ENCODE measurements at regions not wholly inside any gene's neighbourhood (a gene's known extent, or its start where the extent isn't known, plus 50 kb on each side); places are given as distances from the start of the nearest gene placed in this dataset.

DNA sequence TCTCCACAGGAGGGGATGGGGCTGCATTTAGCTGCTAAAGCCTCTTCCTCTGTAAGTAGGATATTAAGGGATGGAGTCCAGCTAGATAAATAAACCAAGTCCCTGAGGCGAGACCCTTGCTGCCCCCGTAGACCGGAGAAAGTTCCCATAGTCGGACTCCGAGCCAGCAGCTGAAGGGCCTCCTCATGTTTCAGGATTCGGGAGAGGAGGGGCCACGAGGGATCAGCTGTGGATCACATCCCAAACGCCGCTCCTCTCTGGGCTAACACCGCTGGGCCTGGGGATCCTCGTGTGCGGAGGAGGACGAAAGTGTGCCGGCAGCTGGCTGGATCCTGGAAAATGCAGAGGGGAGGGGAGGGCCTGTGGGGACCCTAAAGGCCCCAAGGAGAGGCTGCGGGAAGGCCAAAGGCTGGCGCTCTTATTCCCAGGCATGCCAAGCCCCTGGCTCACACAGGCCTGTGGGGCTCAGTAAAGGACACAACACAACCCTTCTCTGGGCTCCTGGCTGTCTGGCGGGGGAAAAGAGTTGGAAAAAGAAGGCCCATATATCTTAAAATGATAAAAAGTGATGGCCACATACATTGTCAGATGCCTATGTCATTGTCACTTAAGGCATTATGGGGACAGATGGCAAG lies 82.5 kb upstream of the TMEM72 start:
- no peak overlapping the region for H3K4me3 ChIP-seq (ENCODE audit: insufficient read depth, low read length)
- H3K9me3 ChIP-seq (ENCODE audit: low read depth, low read length): no peaks in the 10 kb centered on the region
- TF ChIP-seq, protein P1, sequence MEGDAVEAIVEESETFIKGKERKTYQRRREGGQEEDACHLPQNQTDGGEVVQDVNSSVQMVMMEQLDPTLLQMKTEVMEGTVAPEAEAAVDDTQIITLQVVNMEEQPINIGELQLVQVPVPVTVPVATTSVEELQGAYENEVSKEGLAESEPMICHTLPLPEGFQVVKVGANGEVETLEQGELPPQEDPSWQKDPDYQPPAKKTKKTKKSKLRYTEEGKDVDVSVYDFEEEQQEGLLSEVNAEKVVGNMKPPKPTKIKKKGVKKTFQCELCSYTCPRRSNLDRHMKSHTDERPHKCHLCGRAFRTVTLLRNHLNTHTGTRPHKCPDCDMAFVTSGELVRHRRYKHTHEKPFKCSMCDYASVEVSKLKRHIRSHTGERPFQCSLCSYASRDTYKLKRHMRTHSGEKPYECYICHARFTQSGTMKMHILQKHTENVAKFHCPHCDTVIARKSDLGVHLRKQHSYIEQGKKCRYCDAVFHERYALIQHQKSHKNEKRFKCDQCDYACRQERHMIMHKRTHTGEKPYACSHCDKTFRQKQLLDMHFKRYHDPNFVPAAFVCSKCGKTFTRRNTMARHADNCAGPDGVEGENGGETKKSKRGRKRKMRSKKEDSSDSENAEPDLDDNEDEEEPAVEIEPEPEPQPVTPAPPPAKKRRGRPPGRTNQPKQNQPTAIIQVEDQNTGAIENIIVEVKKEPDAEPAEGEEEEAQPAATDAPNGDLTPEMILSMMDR (IDR thresholded peaks at IDR 0.05; ENCODE audit: extremely low read depth, low read depth, low read length): no peak
- H3K27me3 ChIP-seq (ENCODE audit: insufficient read depth, low read length): no peaks in the 10 kb centered on the region
- H3K4me2 ChIP-seq (ENCODE audit: insufficient read depth, low read length): no peak overlapping the region
- peak overlapping the region; percentile 61 for H2AFZ ChIP-seq (ENCODE audit: low read length)
- no peak for DNase-seq (ENCODE audit: insufficient read length, low spot score, missing footprints)
- no peaks in the 10 kb centered on the region for H3K79me2 ChIP-seq (ENCODE audit: insufficient read depth, low read length)
- H3K36me3 ChIP-seq (ENCODE audit: insufficient read depth, low read length): no peaks in the 10 kb centered on the region
- no peak overlapping the region for H3K27ac ChIP-seq (ENCODE audit: low read depth, low read length)
- H4K20me1 ChIP-seq (ENCODE audit: insufficient read depth, low read length): no peaks in the 10 kb centered on the region
- peaks cover 13% of the 10 kb centered on the region for H3K4me1 ChIP-seq (ENCODE audit: insufficient read depth, low read length)

DNA sequence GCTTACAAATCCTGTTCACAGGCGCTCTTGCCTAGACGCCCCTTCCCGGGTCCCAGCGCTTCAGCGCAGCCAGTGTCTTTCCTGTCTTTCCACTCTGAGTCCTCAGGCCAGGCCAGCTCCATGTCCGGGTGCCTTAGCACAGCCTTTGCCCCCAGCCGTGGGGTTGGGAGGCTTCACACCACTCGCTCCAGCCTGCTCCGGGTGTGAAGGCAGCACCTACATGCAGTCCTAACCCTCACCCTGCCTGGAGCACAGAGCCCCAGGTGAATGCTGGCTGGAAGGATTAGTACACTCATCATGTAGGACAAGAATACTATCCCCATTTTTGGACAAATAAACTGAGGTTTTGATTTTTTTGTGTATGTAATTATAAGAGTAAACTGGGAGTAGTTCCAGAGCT lies 81.7 kb upstream of the TMEM72 start:
- H2AFZ ChIP-seq (ENCODE audit: low read length): no peak overlapping the region

DNA sequence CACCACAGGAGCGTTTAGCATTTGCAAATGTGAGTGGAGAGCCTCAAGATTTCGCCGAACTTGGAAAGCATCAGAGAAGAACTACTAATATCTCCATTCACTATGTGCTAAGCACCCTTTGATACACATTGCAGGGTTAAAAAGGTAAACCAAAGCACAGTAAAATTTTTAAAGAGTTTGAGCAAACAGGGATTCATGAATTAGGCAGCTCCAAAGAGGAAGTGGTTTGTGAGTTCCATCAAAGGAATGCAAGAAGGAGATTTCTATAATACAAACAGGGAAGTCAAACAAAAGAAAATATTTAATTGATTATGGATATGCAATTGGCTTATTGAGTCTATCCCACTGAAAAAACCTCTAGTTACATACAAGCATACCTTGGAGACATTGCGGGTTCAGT lies 81.1 kb upstream of the TMEM72 start:
- peaks cover 13% of the 10 kb centered on the region for H3K4me1 ChIP-seq (ENCODE audit: insufficient read depth, low read length)
- no peaks in the 10 kb centered on the region for H4K20me1 ChIP-seq (ENCODE audit: insufficient read depth, low read length)
- TF ChIP-seq, protein P1 (IDR thresholded peaks at IDR 0.05; ENCODE audit: extremely low read depth, low read depth, low read length): no peak
- DNase-seq (ENCODE audit: insufficient read length, low spot score, missing footprints): peak; percentile 85
- H3K36me3 ChIP-seq (ENCODE audit: insufficient read depth, low read length): no peaks in the 10 kb centered on the region
- H3K79me2 ChIP-seq (ENCODE audit: insufficient read depth, low read length): no peaks in the 10 kb centered on the region
- H3K9me3 ChIP-seq (ENCODE audit: low read depth, low read length): no peaks in the 10 kb centered on the region
- no peak overlapping the region for H2AFZ ChIP-seq (ENCODE audit: low read length)
- H3K4me2 ChIP-seq (ENCODE audit: insufficient read depth, low read length): peak overlapping the region; percentile 33
- no peak overlapping the region for H3K27ac ChIP-seq (ENCODE audit: low read depth, low read length)
- no peaks in the 10 kb centered on the region for H3K27me3 ChIP-seq (ENCODE audit: insufficient read depth, low read length)
- H3K4me3 ChIP-seq (ENCODE audit: insufficient read depth, low read length): no peak overlapping the region

More for the DNA sequence above, 81.7 kb upstream of the TMEM72 start:
- no peaks in the 10 kb centered on the region for H3K27me3 ChIP-seq (ENCODE audit: insufficient read depth, low read length)
- no peaks in the 10 kb centered on the region for H4K20me1 ChIP-seq (ENCODE audit: insufficient read depth, low read length)
- TF ChIP-seq, protein P1 (IDR thresholded peaks at IDR 0.05; ENCODE audit: extremely low read depth, low read depth, low read length): no peak
- H3K27ac ChIP-seq (ENCODE audit: low read depth, low read length): no peak overlapping the region
- DNase-seq (ENCODE audit: insufficient read length, low spot score, missing footprints): no peak
- H3K9me3 ChIP-seq (ENCODE audit: low read depth, low read length): no peaks in the 10 kb centered on the region
- peak overlapping the region; percentile 33 for H3K4me2 ChIP-seq (ENCODE audit: insufficient read depth, low read length)
- H3K79me2 ChIP-seq (ENCODE audit: insufficient read depth, low read length): no peaks in the 10 kb centered on the region
- no peaks in the 10 kb centered on the region for H3K36me3 ChIP-seq (ENCODE audit: insufficient read depth, low read length)
- peaks cover 13% of the 10 kb centered on the region for H3K4me1 ChIP-seq (ENCODE audit: insufficient read depth, low read length)
- no peak overlapping the region for H3K4me3 ChIP-seq (ENCODE audit: insufficient read depth, low read length)

DNA sequence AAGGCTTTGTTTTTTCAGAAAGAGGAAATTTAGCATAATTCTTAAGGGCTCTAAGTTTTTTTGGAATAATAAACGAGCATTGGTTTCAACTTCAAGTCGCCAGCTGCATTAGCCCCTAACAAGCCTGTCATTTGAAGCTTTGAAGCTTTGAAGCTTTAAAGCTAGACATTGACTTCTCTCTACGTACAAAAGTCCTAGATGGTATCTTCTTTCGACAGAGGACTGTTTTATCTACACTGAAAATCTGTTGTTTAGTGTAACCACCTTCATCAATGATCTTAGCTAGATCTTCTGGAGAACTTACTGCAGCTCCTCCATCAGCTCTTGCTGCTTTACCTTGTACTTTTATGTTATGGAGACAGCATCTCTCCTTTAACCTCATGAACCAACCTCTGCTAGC lies 79.6 kb upstream of the TMEM72 start:
- no peaks in the 10 kb centered on the region for H3K27me3 ChIP-seq (ENCODE audit: insufficient read depth, low read length)
- DNase-seq (ENCODE audit: insufficient read length, low spot score, missing footprints): no peak
- no peak overlapping the region for H3K4me2 ChIP-seq (ENCODE audit: insufficient read depth, low read length)
- H3K4me1 ChIP-seq (ENCODE audit: insufficient read depth, low read length): peaks cover 13% of the 10 kb centered on the region
- no peaks in the 10 kb centered on the region for H3K79me2 ChIP-seq (ENCODE audit: insufficient read depth, low read length)
- TF ChIP-seq, protein P1 (IDR thresholded peaks at IDR 0.05; ENCODE audit: extremely low read depth, low read depth, low read length): no peak
- no peak overlapping the region for H2AFZ ChIP-seq (ENCODE audit: low read length)
- no peaks in the 10 kb centered on the region for H4K20me1 ChIP-seq (ENCODE audit: insufficient read depth, low read length)
- no peaks in the 10 kb centered on the region for H3K9me3 ChIP-seq (ENCODE audit: low read depth, low read length)
- H3K36me3 ChIP-seq (ENCODE audit: insufficient read depth, low read length): no peaks in the 10 kb centered on the region
- H3K4me3 ChIP-seq (ENCODE audit: insufficient read depth, low read length): no peak overlapping the region
- no peak overlapping the region for H3K27ac ChIP-seq (ENCODE audit: low read depth, low read length)
